Subcutaneous abdominal adipose tissue (tissue), 5 donors: ENCODE measurements at regions not wholly inside any gene's neighbourhood (a gene's known extent, or its start where the extent isn't known, plus 50 kb on each side); places are given as distances from the start of the nearest gene placed in this dataset.

Experiments
- H3K27ac ChIP-seq: one replicate; pipeline ENCODE4 v1.7.0; 2013; ENCODE audit warnings: low read depth, mild to moderate bottlenecking, inconsistent platforms, low read length, moderate library complexity
- H3K27me3 ChIP-seq, 5 donors: one replicate each; pipeline ENCODE4 v1.7.0; 2013; ENCODE audit warnings: low read length in 5 of 5, inconsistent platforms in 1 of 5; ENCODE audit not compliant: control insufficient read depth in 5 of 5, insufficient read depth in 4 of 5
- H3K36me3 ChIP-seq, 5 donors: one replicate each; pipeline ENCODE4 v1.7.0; 2013; ENCODE audit warnings: low read length in 5 of 5; ENCODE audit not compliant: control insufficient read depth in 5 of 5, insufficient read depth in 5 of 5
- H3K4me1 ChIP-seq, 5 donors: one replicate each; pipeline ENCODE4 v1.7.0; 2013; ENCODE audit warnings: low read length in 5 of 5, mild to moderate bottlenecking in 3 of 5, moderate library complexity in 1 of 5; ENCODE audit not compliant: control insufficient read depth in 5 of 5, insufficient read depth in 5 of 5
- H3K4me3 ChIP-seq, 5 donors: one replicate each; pipeline ENCODE4 v1.7.0; 2013; ENCODE audit warnings: low read length in 5 of 5, low read depth in 1 of 5
- H3K9ac ChIP-seq, 5 donors: one replicate each; pipeline ENCODE4 v1.7.0; 2013; ENCODE audit warnings: low read length in 5 of 5, mild to moderate bottlenecking in 4 of 5, moderate library complexity in 3 of 5
- H3K9me3 ChIP-seq, 5 donors: one replicate each; pipeline ENCODE4 v1.7.0; 2013; ENCODE audit warnings: low read length in 5 of 5; ENCODE audit not compliant: control insufficient read depth in 5 of 5
- donor health status: healthy.
- donor health status: healthy.
- donor health status: healthy.
- donor health status: healthy.
- donor health status: healthy.

DNA sequence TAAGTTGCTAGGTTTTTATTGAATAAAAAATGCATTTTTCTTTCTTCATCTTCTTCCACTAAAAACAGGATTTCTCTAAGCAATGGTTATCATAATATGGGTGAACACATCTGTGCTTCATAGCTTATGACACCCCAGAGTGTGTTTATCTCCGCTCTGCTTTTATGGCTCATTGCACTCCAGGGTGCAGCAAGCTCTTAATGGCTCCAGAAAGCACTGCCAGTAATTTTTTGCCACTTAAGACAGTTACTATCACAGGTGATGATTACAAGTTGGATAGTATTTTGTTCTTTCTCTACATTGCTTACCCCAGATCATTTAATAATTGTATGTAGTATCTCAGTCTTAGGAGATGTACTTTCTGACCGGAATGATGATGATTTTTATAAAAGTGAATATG, 239.3 kb upstream of the CDH20 start:
- Histone ChIP-seq H3K27me3 (peaks cover 0 to 3% (median 0%) of the 10 kb centered on the region in 5 donors), H3K36me3 (no peaks in the 10 kb centered on the region), H3K9ac (no peak overlapping the region), H3K4me1 (no peaks in the 10 kb centered on the region), H3K4me3 (no peak overlapping the region), H3K9me3 (no peaks in the 10 kb centered on the region), H3K27ac (no peak overlapping the region)

DNA sequence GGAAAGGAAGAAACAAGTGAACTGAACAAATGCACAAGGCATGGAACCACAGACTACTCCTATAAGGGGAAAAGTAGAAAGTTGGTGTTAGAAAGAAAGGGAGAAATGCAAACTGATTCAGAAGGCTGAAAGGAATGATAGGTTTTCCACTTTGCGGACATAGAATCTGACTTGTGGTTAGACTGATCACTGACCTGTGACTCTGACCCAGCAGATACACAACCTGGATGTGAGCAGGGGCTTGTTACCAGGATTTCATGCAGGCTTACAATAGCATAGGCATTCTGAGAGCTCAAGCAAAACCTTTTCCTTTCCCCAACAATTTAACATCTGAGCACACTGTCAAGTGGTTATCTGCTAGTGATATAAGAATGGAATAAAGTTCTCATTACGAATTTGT, 237.0 kb upstream of the CDH20 start:
- H3K4me3 ChIP-seq: no peak overlapping the region
- H3K27ac ChIP-seq: no peak overlapping the region
- no peak overlapping the region for H3K9ac ChIP-seq
- no peaks in the 10 kb centered on the region for H3K4me1 ChIP-seq
- peaks cover 0 to 3% (median 0%) of the 10 kb centered on the region in 5 donors for H3K27me3 ChIP-seq
- no peaks in the 10 kb centered on the region for H3K36me3 ChIP-seq
- no peaks in the 10 kb centered on the region for H3K9me3 ChIP-seq

DNA sequence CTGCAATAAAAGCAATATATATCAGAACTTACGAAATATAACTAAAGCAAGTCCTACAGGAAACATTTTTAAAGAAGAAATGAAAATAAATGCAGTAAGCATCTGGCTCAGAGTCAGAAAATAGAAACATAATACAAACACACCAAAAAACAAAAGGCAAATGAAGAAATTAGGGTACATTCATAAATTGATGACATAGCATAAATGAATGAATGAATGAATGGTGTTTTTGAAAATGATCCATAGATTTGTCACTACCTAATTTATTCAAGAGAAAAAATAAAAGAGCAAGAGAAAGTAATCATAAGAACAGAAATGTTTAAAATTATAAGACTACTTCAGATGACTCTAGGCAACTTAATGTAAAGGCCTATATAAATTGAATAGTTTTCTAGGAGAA, 226.1 kb upstream of the CDH20 start:
- Histone ChIP-seq H3K27ac (no peak overlapping the region), H3K27me3 (no peaks in the 10 kb centered on the region), H3K9me3 (no peaks in the 10 kb centered on the region), H3K4me3 (no peak overlapping the region), H3K36me3 (no peaks in the 10 kb centered on the region), H3K4me1 (peaks cover 0 to 6% (median 0%) of the 10 kb centered on the region in 5 donors), H3K9ac (no peak overlapping the region)

DNA sequence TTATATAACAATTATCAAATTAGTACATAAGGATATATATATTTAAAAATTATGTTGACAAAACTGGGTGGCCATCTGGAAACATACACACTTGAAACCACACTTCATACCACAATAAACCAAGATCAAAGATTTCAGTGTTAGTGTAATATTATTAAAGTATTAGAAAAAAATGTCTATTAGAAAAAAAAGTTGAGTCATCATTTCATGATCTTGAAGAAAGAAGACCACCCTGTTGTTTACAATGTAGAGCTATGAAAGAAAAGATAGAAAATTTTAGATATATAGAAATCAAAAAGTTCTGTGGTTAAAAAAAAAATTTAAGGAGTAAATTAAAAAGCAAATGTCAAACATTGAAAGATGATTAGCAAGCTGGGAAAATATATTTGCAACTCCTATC, 224.5 kb upstream of the CDH20 start:
- H3K36me3 ChIP-seq: no peaks in the 10 kb centered on the region
- no peak overlapping the region for H3K4me3 ChIP-seq
- peaks cover 0 to 6% (median 0%) of the 10 kb centered on the region in 5 donors for H3K4me1 ChIP-seq
- no peak overlapping the region for H3K27ac ChIP-seq
- no peaks in the 10 kb centered on the region for H3K9me3 ChIP-seq
- H3K27me3 ChIP-seq: no peaks in the 10 kb centered on the region
- no peak overlapping the region for H3K9ac ChIP-seq

DNA sequence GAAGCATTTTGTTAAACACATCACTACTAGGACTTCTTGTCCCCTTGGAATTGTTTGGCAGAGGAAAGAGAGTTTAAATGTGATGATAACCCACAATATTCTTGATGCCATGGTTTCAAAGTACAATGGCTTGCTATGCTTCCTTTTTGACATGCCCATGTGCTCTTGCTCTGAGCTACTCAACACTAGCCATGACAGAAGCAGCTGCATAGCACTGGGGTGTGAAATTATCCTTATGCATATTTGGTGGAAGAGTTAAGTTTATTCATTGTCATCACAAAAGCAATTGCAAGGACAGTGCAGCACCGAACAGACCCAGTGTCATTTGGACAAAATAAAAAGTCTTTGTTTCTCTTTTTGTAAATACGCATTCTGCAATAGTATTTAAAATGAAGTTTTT, 209.9 kb upstream of the CDH20 start:
- Histone ChIP-seq H3K36me3 (no peaks in the 10 kb centered on the region), H3K9ac (no peak overlapping the region), H3K27me3 (no peaks in the 10 kb centered on the region), H3K9me3 (no peaks in the 10 kb centered on the region), H3K4me3 (no peak overlapping the region), H3K27ac (no peak overlapping the region), H3K4me1 (no peaks in the 10 kb centered on the region)

GRCh38 chr18:61127714-61128467, 205.3 kb upstream of the CDH20 start:
- no peak overlapping the region for H3K9ac ChIP-seq
- H3K27me3 ChIP-seq: no peaks in the 10 kb centered on the region
- H3K4me3 ChIP-seq: no peak overlapping the region
- H3K27ac ChIP-seq: no peak overlapping the region
- no peaks in the 10 kb centered on the region for H3K4me1 ChIP-seq
- no peaks in the 10 kb centered on the region for H3K9me3 ChIP-seq
- H3K36me3 ChIP-seq: no peaks in the 10 kb centered on the region

DNA sequence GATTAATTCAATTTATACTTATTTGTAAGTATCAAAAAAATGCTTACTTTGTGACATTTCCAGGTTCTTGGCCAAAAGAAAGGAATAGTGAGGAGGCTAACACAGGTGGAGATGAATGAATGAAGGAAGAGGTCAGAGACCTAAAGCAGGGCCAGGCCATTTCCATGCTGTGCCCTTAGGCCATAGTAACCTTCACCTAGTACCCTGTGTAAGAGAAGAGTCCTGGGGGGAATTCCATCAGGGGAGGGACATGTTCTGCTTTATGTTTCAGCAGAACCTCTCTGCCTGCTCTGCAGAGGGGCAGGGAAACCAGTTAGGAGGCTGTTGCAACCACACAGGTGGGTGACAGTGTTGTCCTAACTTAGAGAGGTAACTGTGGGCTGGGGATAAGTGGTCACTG, 204.2 kb upstream of the CDH20 start:
- no peak overlapping the region for H3K27ac ChIP-seq
- H3K4me3 ChIP-seq: no peak overlapping the region
- no peaks in the 10 kb centered on the region for H3K36me3 ChIP-seq
- H3K9ac ChIP-seq: no peak overlapping the region
- no peaks in the 10 kb centered on the region for H3K4me1 ChIP-seq
- H3K27me3 ChIP-seq: no peaks in the 10 kb centered on the region
- H3K9me3 ChIP-seq: no peaks in the 10 kb centered on the region

GRCh38 chr18:61132031-61132430, 201.2 kb upstream of the CDH20 start:
- no peak overlapping the region for H3K27ac ChIP-seq
- H3K9ac ChIP-seq: no peak overlapping the region

DNA sequence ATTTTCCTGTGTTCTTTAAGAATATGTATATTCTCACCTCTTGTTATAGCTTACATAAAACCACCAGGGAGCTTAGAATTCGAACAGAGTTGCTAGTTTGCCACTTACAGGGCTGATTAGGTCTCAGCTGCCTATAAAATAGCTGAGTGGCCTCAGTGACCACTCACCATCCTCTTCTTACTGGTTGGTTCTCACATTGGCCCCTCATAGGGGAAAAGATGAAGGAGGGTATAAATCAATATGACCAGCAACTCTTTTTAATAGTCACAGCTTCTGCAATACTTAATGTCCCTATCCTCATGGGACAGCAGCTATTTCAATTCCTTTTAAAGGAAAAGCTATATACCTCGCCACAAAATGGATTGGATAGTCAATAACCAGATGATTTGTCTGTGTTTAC, 199.4 kb upstream of the CDH20 start:
- no peak overlapping the region for H3K9ac ChIP-seq
- no peaks in the 10 kb centered on the region for H3K4me1 ChIP-seq
- H3K4me3 ChIP-seq: no peak overlapping the region
- H3K27ac ChIP-seq: no peak overlapping the region
- no peaks in the 10 kb centered on the region for H3K9me3 ChIP-seq
- no peaks in the 10 kb centered on the region for H3K27me3 ChIP-seq
- no peaks in the 10 kb centered on the region for H3K36me3 ChIP-seq

More at GRCh38 chr18:61132031-61132430, 201.2 kb upstream of the CDH20 start:
- H3K9me3 ChIP-seq: no peaks in the 10 kb centered on the region
- H3K27me3 ChIP-seq: no peaks in the 10 kb centered on the region
- no peaks in the 10 kb centered on the region for H3K4me1 ChIP-seq
- no peaks in the 10 kb centered on the region for H3K36me3 ChIP-seq
- H3K4me3 ChIP-seq: no peak overlapping the region

- Histone ChIP-seq H3K9ac (no peak overlapping the region), H3K4me3 (no peak overlapping the region), H3K9me3 (no peaks in the 10 kb centered on the region), H3K27ac (no peak overlapping the region), H3K4me1 (peaks cover 0 to 6% (median 0%) of the 10 kb centered on the region in 5 donors), H3K27me3 (no peaks in the 10 kb centered on the region), H3K36me3 (no peaks in the 10 kb centered on the region)
Measured at GRCh38 chr18:61136711-61137251, 196.4 kb upstream of the CDH20 start.
